IMR-90 (cell line): ENCODE measurements at regions not wholly inside any gene's neighbourhood (a gene's known extent, or its start where the extent isn't known, plus 50 kb on each side); places are given as distances from the start of the nearest gene placed in this dataset.
"Not testable (repeated sequence)": the region's sequence is repeated elsewhere in the genome, so short reads cannot be mapped to it uniquely, and the experiment has no call there.

Experiments used
- ATAC-seq: fragments of 200-7000 bp; cut with Tn5 transposase; 2 replicates; pipeline ENCODE4 v1.9.1; 2020; ENCODE audit warnings: low read depth, mild to moderate bottlenecking, moderate library complexity
- BruUV-seq: library from RNA; stranded (reverse); fragments of 400-500 nt; replicated peaks from 2 replicates; lab custom pipeline; 2021; lab: Mats Ljungman, UMichigan
- CTCF ChIA-PET: fragments of 300-600 bp; formaldehyde crosslinking; extraction: SDS; loops from one replicate; lab custom pipeline; 2021; ENCODE audit warnings: antibody characterized with exemption; lab: Yijun Ruan, JAX
- POLR2A ChIA-PET: fragments of 300-600 bp; sonication (Branson Sonifier 250); formaldehyde crosslinking; loops from one replicate; lab custom pipeline; 2022; ENCODE audit warnings: antibody characterized with exemption; ENCODE audit not compliant: unreplicated experiment; lab: Charles Lee
- DNase-seq: peaks from one replicate; pipeline ENCODE4 v3.0.0; 2013
- H2AFZ ChIP-seq: replicated peaks from 2 replicates; pipeline ENCODE3; 2013; ENCODE audit warnings: low read length, mild to moderate bottlenecking; ENCODE audit not compliant: poor library complexity
- H2AK5ac ChIP-seq: 2 replicates; pipeline ENCODE4 v1.6.1; 2013; ENCODE audit warnings: low read depth, low read length, inconsistent platforms
- H2AK9ac ChIP-seq: replicated peaks from 2 replicates; pipeline ENCODE3; 2013; ENCODE audit warnings: mild to moderate bottlenecking, low read depth, low read length, moderate library complexity; ENCODE audit not compliant: poor library complexity
- H2BK120ac ChIP-seq: 2 replicates; pipeline ENCODE4 v1.6.1; 2013; ENCODE audit warnings: low read depth, low read length, inconsistent platforms
- H2BK15ac ChIP-seq: 3 replicates; pipeline ENCODE4 v1.6.1; 2013; ENCODE audit warnings: low read depth, low read length, inconsistent platforms
- H2BK20ac ChIP-seq: 2 replicates; pipeline ENCODE4 v1.6.1; 2013; ENCODE audit warnings: low read depth, mild to moderate bottlenecking, inconsistent platforms, low read length, moderate library complexity
- H2BK5ac ChIP-seq: 2 replicates; pipeline ENCODE4 v1.6.1; 2013; ENCODE audit warnings: mild to moderate bottlenecking, low read depth, low read length, inconsistent platforms; ENCODE audit not compliant: poor library complexity, severe bottlenecking
- H3K14ac ChIP-seq: replicated peaks from 2 replicates; pipeline ENCODE4 v1.6.1; 2013; ENCODE audit warnings: low read depth, low read length, inconsistent platforms
- H3K18ac ChIP-seq: 2 replicates; pipeline ENCODE4 v1.6.1; 2013; ENCODE audit warnings: low read depth, low read length, control low read depth
- H3K23ac ChIP-seq: 2 replicates; pipeline ENCODE4 v1.6.1; 2013; ENCODE audit warnings: low read depth, low read length, inconsistent platforms
- H3K27ac ChIP-seq: 2 replicates; pipeline ENCODE4 v1.5.1; 2013; ENCODE audit warnings: mild to moderate bottlenecking, control low read depth, low read length; ENCODE audit not compliant: insufficient read depth
- H3K27me3 ChIP-seq: 2 replicates; pipeline ENCODE4 v1.6.1; 2013; ENCODE audit warnings: low read length; ENCODE audit not compliant: control insufficient read depth, insufficient read depth
- H3K36me3 ChIP-seq: 2 replicates; pipeline ENCODE4 v1.6.1; 2013; ENCODE audit warnings: low read length, mixed read lengths; ENCODE audit not compliant: control insufficient read depth, insufficient read depth
- H3K4ac ChIP-seq: 2 replicates; pipeline ENCODE4 v1.6.1; 2013; ENCODE audit warnings: low read depth, low read length, inconsistent platforms
- H3K4me1 ChIP-seq: 2 replicates; pipeline ENCODE4 v1.6.1; 2013; ENCODE audit warnings: low read length, mixed read lengths; ENCODE audit not compliant: control insufficient read depth, insufficient read depth
- H3K4me2 ChIP-seq: 2 replicates; pipeline ENCODE4 v1.6.1; 2013; ENCODE audit warnings: low read depth, mild to moderate bottlenecking, control low read depth, low read length, moderate library complexity
- H3K4me3 ChIP-seq: 2 replicates; pipeline ENCODE4 v1.5.1; 2013; ENCODE audit warnings: low read depth, mild to moderate bottlenecking, control low read depth, low read length, moderate library complexity; ENCODE audit not compliant: insufficient read depth
- H3K56ac ChIP-seq: 2 replicates; pipeline ENCODE4 v1.6.1; 2013; ENCODE audit warnings: low read length, inconsistent platforms; ENCODE audit not compliant: insufficient read depth; ENCODE audit errors: extremely low read depth
- H3K79me1 ChIP-seq, 2 experiments: 2 replicates each; pipeline ENCODE4 v1.6.1; 2013; ENCODE audit warnings: low read length in 2 of 2, inconsistent platforms in 1 of 2, low read depth in 1 of 2
- H3K9ac ChIP-seq: 2 replicates; pipeline ENCODE4 v1.6.1; 2013; ENCODE audit warnings: low read depth, low read length, control low read depth
- H3K9me1 ChIP-seq: 2 replicates; pipeline ENCODE4 v1.6.1; 2013; ENCODE audit warnings: low read length, inconsistent platforms; ENCODE audit not compliant: insufficient read depth
- H3K9me3 ChIP-seq: 2 replicates; pipeline ENCODE4 v1.6.1; 2013; ENCODE audit warnings: low read length; ENCODE audit not compliant: control insufficient read depth, insufficient read depth
- H4K20me1 ChIP-seq: 2 replicates; pipeline ENCODE4 v1.6.1; 2013; ENCODE audit warnings: low read length, inconsistent platforms; ENCODE audit not compliant: insufficient read depth
- H4K5ac ChIP-seq: 2 replicates; pipeline ENCODE4 v1.6.1; 2013; ENCODE audit warnings: mild to moderate bottlenecking, low read depth, low read length, control low read depth
- H4K8ac ChIP-seq, 2 experiments: 2 replicates each; pipeline ENCODE4 v1.6.1; 2013; ENCODE audit warnings: low read depth in 2 of 2, low read length in 2 of 2, control low read depth in 1 of 2, inconsistent platforms in 1 of 2
- H4K91ac ChIP-seq: 2 replicates; pipeline ENCODE4 v1.6.1; 2013; ENCODE audit warnings: low read depth, low read length, inconsistent platforms; ENCODE audit not compliant: insufficient read depth
- WGBS, 2 experiments: methylation state at CpG; one replicate each; pipeline versions ENCODE4 v1.1.5 to v1.1.7; 2013; ENCODE audit warnings: missing lambda C conversion rate in 2 of 2; ENCODE audit not compliant: insufficient read length in 1 of 2; ENCODE audit errors: extremely low coverage in 2 of 2; 5-methylcytosine and 5-hydroxymethylcytosine counted together
- dilution Hi-C: fragments of 300-500 bp; cut with HindIII; formaldehyde crosslinking; loops from one replicate; pipeline ENCODE4 v1.14.3; 2018; ENCODE audit warnings: low sequenced_read_pairs; ENCODE audit not compliant: unreplicated experiment
- in situ Hi-C: fragments of 300-500 bp; cut with MboI; formaldehyde crosslinking; loops from 3 replicates; pipeline ENCODE4 v1.14.3; 2019; ENCODE audit warnings: low sequenced_read_pairs, inconsistent platforms, mixed read lengths
- intact Hi-C: fragments of 100-400 bp; cut with micrococcal nuclease; formaldehyde crosslinking; loops from 2 replicates; pipeline ENCODE4 v1.10.0; 2022

- DNase-seq, H3K9me3 ChIP-seq, H3K56ac ChIP-seq, H2BK15ac ChIP-seq, H3K4me1 ChIP-seq, H3K4ac ChIP-seq, dilution Hi-C loops, H3K27ac ChIP-seq, H3K9ac ChIP-seq, H3K9me1 ChIP-seq, BruUV-seq, ATAC-seq, H4K91ac ChIP-seq, H4K5ac ChIP-seq, CTCF ChIA-PET, H3K18ac ChIP-seq, H2AFZ ChIP-seq, H3K4me2 ChIP-seq, intact Hi-C loops, H3K14ac ChIP-seq, POLR2A ChIA-PET, H2BK120ac ChIP-seq, H4K8ac ChIP-seq, H3K23ac ChIP-seq, H2BK5ac ChIP-seq, in situ Hi-C loops, H2BK20ac ChIP-seq, H4K20me1 ChIP-seq, H2AK5ac ChIP-seq, H3K27me3 ChIP-seq, H2AK9ac ChIP-seq, H3K4me3 ChIP-seq: not testable (repeated sequence)
- 100% methylated on average over 1 of the region's 4 CpGs; no CpG with 5 or more reads in 1 of the 2 experiments for WGBS, 2 experiments
- peaks cover 19 to 21% of the 10 kb centered on the region in 2 experiments for H3K79me1 ChIP-seq
- peaks cover 31% of the 10 kb centered on the region for H3K36me3 ChIP-seq
These were observed 58.9 kb upstream of the ZNF746 start for GRCh38 chr7:149556525-149556924.

- peaks cover 8 to 12% of the 10 kb centered on the region in 2 experiments for H3K79me1 ChIP-seq
- CTCF ChIA-PET, H4K91ac ChIP-seq, H4K8ac ChIP-seq, H2AK5ac ChIP-seq, H2AK9ac ChIP-seq, H3K4me1 ChIP-seq, BruUV-seq, H2AFZ ChIP-seq, H2BK5ac ChIP-seq, H2BK120ac ChIP-seq, ATAC-seq, H3K27ac ChIP-seq, H3K4me2 ChIP-seq, H3K9me1 ChIP-seq, POLR2A ChIA-PET, H3K23ac ChIP-seq, intact Hi-C loops, H3K9me3 ChIP-seq, DNase-seq, in situ Hi-C loops, H2BK20ac ChIP-seq, H4K5ac ChIP-seq, H2BK15ac ChIP-seq, H4K20me1 ChIP-seq, H3K56ac ChIP-seq, H3K18ac ChIP-seq, H3K4ac ChIP-seq, H3K9ac ChIP-seq, H3K27me3 ChIP-seq, dilution Hi-C loops, H3K14ac ChIP-seq, H3K4me3 ChIP-seq: not testable (repeated sequence)
- peaks cover 39% of the 10 kb centered on the region for H3K36me3 ChIP-seq
- WGBS, 2 experiments = no CpG with 5 or more reads among the region's 31 CpGs
These were observed 57.2 kb upstream of the ZNF746 start for GRCh38 chr7:149554821-149555220.
